ENCODE measurements at regions not wholly inside any gene's neighbourhood (a gene's known extent, or its start where the extent isn't known, plus 50 kb on each side); places are given as distances from the start of the nearest gene placed in this dataset.

DNA sequence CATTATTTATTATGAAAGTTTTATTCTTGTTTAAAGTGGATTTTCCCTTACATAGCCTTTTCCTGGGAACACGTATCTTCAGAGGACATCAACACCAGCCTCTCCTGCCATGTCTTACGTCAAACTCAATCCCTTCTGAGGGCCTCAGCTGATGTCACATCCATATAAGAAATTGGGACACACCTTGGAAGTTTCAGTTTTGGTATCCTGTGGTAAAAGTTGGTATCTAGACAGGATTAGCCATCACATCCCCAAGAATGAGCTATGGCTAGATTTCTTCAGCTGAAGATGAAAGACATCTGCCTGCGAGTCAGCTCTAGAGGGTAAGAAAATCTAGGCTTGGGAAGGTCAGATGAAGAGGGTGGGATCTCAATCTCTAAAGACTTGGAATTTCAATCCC, 75.8 kb upstream of the ZNF516 start:
- no peak for DNase-seq

- no peak for DNase-seq
Observed at GRCh38 chr18:76569644-76570419, 74.8 kb upstream of the ZNF516 start.

DNA sequence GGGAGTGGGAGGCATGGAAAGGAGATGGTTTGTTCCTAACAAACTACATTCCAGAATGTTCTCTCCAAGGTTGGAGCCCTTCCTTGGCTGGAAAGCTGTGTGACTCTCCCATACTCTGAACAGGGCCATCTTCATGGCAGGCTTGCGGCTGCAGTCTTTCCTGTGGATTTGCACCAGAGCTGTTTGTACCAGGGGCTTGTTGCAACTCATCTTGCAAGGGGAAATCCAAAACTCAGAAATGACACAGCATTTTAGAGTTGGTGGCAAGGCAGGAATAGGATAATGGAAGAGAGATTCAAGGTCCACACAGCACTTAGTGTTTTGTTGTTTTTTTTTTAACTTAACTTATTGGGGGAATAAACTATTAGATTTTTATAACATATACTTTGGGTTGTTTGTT, 73.7 kb upstream of the ZNF516 start:
- no peak for DNase-seq

DNA sequence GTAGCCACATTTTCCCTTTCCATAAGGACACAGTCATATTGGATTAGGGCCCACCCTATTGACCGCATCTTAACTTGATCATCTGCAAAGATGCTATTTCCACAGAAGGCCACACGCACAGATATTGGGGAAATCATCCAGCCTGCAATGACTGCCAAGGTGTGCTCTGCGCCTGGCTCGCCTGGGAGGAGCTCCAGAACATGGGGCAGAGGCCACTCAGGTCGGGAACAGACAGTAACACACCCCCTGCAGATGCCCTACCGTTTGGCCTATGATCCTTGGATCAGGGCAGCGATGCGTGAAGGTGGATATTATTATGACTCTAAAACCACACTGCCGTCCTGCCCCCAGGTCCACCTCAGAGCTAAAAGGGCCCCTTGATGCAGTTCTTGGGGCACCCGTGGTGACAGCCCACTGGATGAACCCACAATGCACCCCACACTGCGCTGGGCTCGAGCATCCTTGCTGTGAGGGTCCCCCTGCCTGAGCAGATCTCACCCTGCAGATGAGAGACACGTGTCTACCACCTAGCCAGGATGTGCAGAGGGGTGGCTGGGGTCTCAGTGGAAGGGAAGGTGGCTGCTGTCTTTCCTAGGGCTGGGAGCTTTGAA, 72.9 kb upstream of the ZNF516 start:
- DNase-seq: no peak

DNA sequence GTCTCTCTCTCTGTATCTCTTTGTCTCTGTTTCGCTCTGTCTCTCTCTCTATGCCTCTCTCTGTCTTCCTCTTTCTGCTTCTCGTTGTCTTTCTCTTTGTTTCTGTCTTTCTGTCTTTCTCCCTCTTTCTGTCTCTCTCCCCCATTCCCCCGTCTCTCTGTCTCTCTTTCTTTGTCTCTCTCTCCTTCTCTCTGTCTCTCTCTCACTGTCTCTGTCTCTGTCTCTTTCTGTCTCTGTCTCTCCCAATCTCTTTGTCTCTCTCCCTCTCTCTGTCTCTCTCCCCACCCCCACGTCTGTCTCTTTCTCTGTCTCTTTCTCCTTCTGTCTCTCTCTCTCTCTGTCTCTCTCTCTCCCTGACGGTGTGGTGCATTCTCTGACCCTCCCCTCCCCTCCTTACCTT, 71.9 kb upstream of the ZNF516 start:
- no peak for DNase-seq

- no peak for DNase-seq
Observed at GRCh38 chr18:76565238-76566173, 70.5 kb upstream of the ZNF516 start.

DNA sequence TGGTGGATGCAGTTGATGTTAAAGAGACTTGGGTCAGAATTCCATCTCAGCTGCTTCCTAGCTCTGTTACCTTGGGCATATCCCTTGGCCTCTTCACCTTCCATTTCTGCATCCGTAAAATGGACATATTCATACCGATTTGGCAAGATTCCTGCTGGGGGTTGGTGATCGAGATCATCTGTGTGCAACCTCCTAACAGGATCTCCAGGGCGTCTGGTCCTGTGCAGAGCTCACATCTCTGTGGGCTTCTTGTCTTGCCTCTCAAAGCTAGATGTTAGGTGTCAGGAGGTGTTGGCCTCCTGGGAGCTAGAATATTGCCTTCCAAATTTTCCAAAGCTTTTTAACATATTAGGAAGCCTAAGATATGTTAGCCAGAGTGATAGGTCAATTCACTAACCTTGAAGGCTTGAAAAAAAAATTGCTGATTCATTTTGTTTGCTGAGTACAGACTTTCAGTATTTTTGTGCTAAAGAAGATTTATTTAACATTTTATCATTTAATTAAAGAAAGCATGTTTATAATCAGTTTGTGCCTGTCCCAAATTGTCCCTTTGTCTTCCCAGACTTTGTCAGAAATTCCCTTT, 69.7 kb upstream of the ZNF516 start:
- DNase-seq: no peak

DNA sequence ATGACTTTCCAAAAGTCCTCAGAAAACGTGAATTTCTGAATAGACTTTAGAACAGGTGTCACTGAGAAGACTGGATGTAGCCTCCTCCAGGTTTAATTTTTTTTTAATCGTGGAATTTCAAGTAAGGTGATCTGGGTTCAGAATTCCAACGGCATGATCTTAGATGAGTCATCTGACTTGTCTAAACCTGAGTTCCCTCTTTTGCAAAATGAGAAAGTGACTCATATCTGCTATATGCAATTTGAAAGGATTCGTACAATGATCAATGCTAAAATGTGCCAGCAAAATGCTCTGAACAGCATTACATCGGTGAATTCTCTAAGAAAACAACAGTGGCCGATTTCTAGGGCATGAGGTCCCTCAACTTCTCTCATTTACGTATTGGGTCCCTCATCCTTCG, 69.1 kb upstream of the ZNF516 start:
- no peak for DNase-seq

DNA sequence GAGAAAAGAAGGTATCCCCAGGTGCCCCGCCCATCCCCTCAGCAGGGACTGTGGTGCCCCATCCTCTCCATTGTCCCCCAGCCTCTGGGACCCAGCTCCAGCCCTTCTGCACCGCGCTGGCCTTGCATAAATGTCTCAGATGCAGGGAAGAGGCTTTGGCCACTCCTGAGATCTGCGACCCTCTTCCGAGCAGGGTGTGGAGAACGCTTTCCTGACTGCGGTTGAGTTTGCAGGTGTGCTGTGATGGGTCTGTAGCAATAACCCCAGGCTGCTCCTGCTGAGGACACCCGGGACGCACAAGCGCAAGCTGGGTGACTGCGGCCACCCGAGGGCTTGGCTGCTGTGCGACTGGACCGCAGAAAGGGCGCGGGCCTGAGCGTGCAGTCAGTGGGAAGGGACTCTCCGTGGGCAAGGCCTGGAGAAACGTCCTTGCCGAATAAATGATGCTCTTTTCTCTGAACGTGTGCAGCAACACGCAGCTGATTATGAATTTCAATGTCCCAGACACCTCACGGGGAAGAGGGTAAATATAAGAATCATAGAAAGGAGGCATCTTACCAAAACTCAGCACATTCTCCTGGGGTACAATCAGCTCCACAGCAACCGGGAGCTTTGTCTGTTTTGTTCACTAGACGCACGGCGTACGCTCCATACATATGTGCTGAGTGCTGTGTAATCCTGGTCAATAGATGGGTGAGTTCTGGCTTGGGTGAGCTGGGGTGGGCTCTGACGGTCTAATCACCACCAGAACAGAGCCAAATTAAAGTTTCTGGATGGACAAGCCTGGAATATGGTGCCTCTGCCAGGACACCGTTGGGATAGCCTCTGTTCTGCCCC, 67.5 kb upstream of the ZNF516 start:
- DNase-seq: no peak

DNA sequence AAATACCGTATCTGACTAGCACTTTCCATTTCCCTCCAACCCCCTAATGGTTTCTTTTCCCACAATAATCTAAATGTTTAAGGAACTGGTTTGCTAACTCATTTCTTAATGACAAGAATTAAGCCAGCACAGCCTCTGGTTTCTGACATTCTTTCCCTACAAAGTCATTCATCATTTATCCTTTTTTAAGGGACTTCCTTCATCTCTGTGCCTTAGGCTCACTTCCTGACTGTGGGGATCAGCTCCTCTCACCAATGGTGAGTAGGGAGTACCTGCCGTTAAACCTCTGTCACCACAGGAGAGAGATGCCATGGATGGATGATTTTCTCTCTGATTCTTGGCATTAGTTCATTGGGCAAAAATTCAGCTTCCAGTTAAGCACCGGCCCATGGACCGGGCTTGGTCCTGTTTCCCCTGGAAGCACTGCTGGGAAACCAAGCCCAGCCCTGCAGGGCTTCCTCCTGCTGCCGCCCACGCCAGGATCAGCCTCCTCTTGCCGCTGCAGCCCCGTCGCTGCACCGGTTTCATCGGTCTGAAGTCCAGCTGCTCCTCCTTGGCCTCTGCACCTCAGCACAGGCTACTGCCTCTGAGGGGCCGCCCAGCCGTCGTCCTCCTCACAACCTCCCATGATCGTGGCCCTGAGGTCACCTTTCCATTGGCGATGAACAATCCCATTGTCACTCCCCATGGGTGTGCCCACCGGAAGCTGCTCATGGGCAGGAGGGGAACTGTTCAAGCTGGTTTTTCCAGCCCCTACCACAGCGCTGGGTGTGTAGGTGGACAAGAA, 64.0 kb upstream of the ZNF516 start:
- DNase-seq: no peak

- DNase-seq: no peak
Observed at GRCh38 chr18:76557026-76557575, 62.1 kb upstream of the ZNF516 start.

GRCh38 chr18:76554547-76555222, 59.6 kb upstream of the ZNF516 start:
- DNase-seq: no peak

GRCh38 chr18:76553715-76554546, 58.9 kb upstream of the ZNF516 start:
- no peak for DNase-seq

GRCh38 chr18:76548541-76548940, 53.5 kb upstream of the ZNF516 start:
- no peak for DNase-seq

DNA sequence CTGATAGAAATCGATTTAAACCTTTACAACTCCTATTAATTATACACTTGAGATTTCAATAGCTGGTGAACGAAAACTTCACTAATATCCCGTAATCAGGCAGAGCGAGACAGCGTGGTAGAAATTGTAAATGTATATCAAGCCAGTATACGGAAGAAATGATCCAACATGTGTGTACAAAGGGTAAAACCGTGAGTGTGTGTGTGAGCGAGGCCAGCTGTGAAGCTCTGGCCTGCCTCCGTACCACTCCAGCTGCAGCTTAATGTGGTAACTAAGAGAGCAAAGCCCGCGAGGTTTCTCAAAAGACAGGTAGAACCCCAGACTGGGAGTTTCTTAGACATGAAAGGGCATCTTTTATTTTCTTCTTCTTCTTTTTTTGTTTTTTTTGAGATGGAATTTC, 52.3 kb upstream of the ZNF516 start:
- no peak for DNase-seq

DNA sequence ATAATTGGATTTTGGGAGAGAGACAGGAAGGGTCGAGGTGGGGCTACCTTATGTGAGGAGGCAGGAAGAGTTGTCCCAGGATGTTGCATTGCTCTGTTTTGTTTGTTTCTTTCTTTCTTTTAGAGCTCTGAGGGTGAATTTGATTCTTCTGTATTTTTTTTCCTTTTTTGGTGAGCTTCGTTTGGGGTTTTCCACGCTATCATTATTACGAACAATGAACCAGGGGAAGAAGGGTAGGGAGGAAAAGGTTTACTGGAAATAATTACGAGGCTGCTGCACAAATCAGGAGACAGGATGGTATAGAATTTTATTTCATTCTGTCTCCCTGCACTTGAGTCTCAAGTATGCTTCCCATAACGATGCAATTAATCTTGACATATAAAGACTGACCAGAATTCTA, 51.4 kb upstream of the ZNF516 start:
- DNase-seq: no peak

GRCh38 chr18:76546088-76546435, 51.0 kb upstream of the ZNF516 start:
- DNase-seq: no peak

- no peak for DNase-seq
Observed at GRCh38 chr18:76545433-76546087, 50.5 kb upstream of the ZNF516 start.
